ENCODE measurements at regions not wholly inside any gene's neighbourhood (a gene's known extent, or its start where the extent isn't known, plus 50 kb on each side); places are given as distances from the start of the nearest gene placed in this dataset.
"Not testable (repeated sequence)": the region's sequence is repeated elsewhere in the genome, so short reads cannot be mapped to it uniquely, and the experiment has no call there.

DNA sequence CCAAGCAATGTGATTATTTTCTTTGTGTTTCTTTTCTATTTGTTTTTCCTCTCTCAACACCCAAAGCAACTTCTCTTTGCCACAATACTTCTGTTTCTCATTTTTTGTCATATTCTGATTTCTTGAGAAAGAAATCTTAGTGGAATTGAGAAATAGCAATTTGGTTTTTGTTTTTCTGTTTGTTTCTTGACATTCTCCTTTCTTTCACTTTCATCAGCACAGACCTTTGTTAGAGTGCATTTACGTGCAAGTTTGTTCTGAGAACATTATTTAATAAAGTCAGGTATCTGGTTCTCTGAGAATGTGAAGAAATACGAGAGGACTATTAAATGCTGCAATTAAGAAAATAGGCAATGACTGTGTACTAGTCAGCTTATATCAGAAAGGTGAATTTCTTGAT lies 608.1 kb upstream of the AADAT start:
- intact Hi-C loops (cut with DNase I; ENCODE audit: low total_unique reads): no loop called here
- H3K4me3 ChIP-seq: no peak overlapping the region
- no peak overlapping the region for H3K27ac ChIP-seq
- H3K9me3 ChIP-seq: no peaks in the 10 kb centered on the region
- H3K36me3 ChIP-seq: no peaks in the 10 kb centered on the region
- no peaks in the 10 kb centered on the region for H3K27me3 ChIP-seq
- TF ChIP-seq POLR2A (IDR thresholded peaks at IDR 0.05) (no peak), POLR2AphosphoS5 (IDR thresholded peaks at IDR 0.05) (no peak)
- TF ChIP-seq, protein P1, sequence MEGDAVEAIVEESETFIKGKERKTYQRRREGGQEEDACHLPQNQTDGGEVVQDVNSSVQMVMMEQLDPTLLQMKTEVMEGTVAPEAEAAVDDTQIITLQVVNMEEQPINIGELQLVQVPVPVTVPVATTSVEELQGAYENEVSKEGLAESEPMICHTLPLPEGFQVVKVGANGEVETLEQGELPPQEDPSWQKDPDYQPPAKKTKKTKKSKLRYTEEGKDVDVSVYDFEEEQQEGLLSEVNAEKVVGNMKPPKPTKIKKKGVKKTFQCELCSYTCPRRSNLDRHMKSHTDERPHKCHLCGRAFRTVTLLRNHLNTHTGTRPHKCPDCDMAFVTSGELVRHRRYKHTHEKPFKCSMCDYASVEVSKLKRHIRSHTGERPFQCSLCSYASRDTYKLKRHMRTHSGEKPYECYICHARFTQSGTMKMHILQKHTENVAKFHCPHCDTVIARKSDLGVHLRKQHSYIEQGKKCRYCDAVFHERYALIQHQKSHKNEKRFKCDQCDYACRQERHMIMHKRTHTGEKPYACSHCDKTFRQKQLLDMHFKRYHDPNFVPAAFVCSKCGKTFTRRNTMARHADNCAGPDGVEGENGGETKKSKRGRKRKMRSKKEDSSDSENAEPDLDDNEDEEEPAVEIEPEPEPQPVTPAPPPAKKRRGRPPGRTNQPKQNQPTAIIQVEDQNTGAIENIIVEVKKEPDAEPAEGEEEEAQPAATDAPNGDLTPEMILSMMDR (IDR thresholded peaks at IDR 0.05): no peak
- H3K4me1 ChIP-seq: no peaks in the 10 kb centered on the region
- no peak for DNase-seq (ENCODE audit: low spot score in 2 of 2)

DNA sequence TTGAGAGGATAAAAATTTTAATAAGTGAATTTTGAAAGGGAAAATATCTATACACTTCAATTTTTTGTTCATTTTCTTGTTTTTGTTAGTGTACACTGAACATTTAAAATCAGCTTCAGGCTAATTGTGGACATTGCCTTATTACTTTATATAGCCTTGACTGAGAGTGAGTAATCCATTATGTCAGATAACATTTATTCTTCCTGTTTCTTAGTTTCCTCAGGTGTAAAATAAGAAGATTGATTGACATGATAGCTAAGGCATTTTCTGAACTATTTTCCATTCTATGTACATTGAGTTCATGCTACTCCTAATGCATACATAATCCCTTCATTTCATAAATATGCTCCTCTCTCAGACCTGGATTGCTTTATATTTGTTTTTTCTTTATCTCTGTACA lies 607.3 kb upstream of the AADAT start:
- no peak overlapping the region for H3K4me3 ChIP-seq
- TF ChIP-seq POLR2A (IDR thresholded peaks at IDR 0.05): no peak
- no peak for TF ChIP-seq POLR2AphosphoS5 (IDR thresholded peaks at IDR 0.05)
- TF ChIP-seq, protein P1 (IDR thresholded peaks at IDR 0.05): no peak
- DNase-seq (ENCODE audit: low spot score in 2 of 2): no peak
- intact Hi-C loops (cut with DNase I; ENCODE audit: low total_unique reads): no loop called here
- no peaks in the 10 kb centered on the region for H3K9me3 ChIP-seq
- no peaks in the 10 kb centered on the region for H3K27me3 ChIP-seq
- H3K36me3 ChIP-seq: no peaks in the 10 kb centered on the region
- H3K4me1 ChIP-seq: no peaks in the 10 kb centered on the region
- no peak overlapping the region for H3K27ac ChIP-seq

DNA sequence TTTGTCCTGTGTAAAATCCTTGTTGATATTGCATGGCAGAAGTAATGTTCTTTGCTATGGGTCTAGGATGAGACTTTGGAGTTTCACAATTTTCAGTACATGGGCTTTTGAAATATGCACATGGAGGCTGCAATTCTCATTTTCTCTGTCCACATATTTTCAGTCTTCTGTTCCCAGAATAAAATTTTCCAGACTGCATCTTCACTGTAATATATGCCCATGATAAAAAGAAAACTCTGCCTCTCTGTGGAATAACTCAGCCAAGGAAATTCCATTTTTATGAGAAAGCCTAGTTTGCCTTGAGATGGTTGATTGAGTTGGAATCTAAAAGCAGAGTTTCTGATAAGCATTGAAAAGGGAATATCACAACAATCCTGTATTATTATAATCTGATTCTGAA lies 601.4 kb upstream of the AADAT start:
- intact Hi-C loops (cut with DNase I; ENCODE audit: low total_unique reads): no loop called here

DNA sequence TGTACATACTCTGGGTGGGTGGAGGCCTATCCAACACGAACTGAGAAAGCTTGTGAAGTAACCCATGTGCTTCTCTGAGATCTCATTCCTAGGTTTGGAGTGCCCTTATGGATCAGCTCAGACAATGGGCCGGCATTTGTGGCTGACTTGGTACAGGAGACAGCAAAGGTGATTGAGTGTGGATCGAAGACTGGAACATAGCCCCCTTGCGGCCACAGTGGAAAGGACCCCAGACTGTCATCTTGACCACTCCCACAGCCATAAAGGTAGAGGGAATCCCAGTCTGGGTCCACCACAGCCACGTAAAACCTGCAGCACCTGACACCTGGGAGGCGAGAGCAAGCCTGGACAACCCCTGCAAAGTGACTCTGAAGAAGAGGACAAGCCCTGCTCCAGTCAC lies 598.0 kb upstream of the AADAT start:
- H3K9me3 ChIP-seq: no peaks in the 10 kb centered on the region
- no peak overlapping the region for H3K27ac ChIP-seq
- no peak overlapping the region for H3K4me3 ChIP-seq
- no peaks in the 10 kb centered on the region for H3K4me1 ChIP-seq
- TF ChIP-seq, protein P1 (IDR thresholded peaks at IDR 0.05): no peak
- no peak for TF ChIP-seq POLR2A (IDR thresholded peaks at IDR 0.05)
- TF ChIP-seq POLR2AphosphoS5 (IDR thresholded peaks at IDR 0.05): no peak
- H3K27me3 ChIP-seq: no peaks in the 10 kb centered on the region
- intact Hi-C loops (cut with DNase I; ENCODE audit: low total_unique reads): no loop called here
- no peaks in the 10 kb centered on the region for H3K36me3 ChIP-seq
- no peak for DNase-seq (ENCODE audit: low spot score in 2 of 2)

More for the DNA sequence above, 601.4 kb upstream of the AADAT start:
- TF ChIP-seq, protein P1 (IDR thresholded peaks at IDR 0.05): no peak
- no peak for TF ChIP-seq POLR2A (IDR thresholded peaks at IDR 0.05)
- no peak for TF ChIP-seq POLR2AphosphoS5 (IDR thresholded peaks at IDR 0.05)
- Histone ChIP-seq H3K9me3 (no peaks in the 10 kb centered on the region), H3K27ac (no peak overlapping the region), H3K27me3 (no peaks in the 10 kb centered on the region), H3K4me3 (no peak overlapping the region), H3K36me3 (no peaks in the 10 kb centered on the region), H3K4me1 (no peaks in the 10 kb centered on the region)
- DNase-seq (ENCODE audit: low spot score in 2 of 2): no peak

DNA sequence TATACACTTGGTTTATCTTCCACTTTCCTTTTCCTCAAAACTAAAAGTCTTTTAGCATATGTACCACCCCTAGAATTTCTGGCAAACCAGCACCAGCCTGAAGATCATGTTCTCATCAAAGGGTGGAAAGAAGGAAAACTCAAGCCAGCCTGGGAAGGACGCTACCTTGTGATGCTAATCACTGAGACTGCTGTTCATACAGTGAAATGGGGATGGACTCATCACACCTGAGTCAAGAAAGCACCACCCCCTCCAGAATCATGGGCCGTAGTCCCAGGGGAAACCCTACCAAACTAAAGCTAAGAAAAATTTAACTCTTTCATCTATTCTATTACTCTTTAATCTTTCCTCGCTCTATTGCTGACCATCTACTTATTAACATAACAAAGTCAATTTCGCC lies 595.9 kb upstream of the AADAT start:
- H3K4me1 ChIP-seq; intact Hi-C loops (cut with DNase I; ENCODE audit: low total_unique reads); H3K27ac ChIP-seq; H3K9me3 ChIP-seq; DNase-seq (ENCODE audit: low spot score in 2 of 2); H3K36me3 ChIP-seq; H3K4me3 ChIP-seq; H3K27me3 ChIP-seq: not testable (repeated sequence)

Measured in breast epithelium (tissue), 4 donors.